Right renal cortex interstitium (tissue), 3 donors: ENCODE measurements at regions not wholly inside any gene's neighbourhood (a gene's known extent, or its start where the extent isn't known, plus 50 kb on each side); places are given as distances from the start of the nearest gene placed in this dataset.

Experiments used
- DNase-seq, 3 donors: peaks; one replicate each; pipeline ENCODE4 v3.0.0-alpha.2; 2013; ENCODE audit warnings: low read depth in 3 of 3, low spot score in 2 of 3

- DNase-seq = no peak
Observed at GRCh38 chr2:22600999-22601398, 784.0 kb upstream of the KLHL29 start.

- peak; percentile 9 to 27 (median 19) for DNase-seq
Observed at GRCh38 chr2:22604136-22604535, 780.8 kb upstream of the KLHL29 start.

GRCh38 chr2:22616031-22616430, 768.9 kb upstream of the KLHL29 start:
- DNase-seq = no peak

- DNase-seq = no peak
Observed at GRCh38 chr2:22623620-22624019, 761.4 kb upstream of the KLHL29 start.

GRCh38 chr2:22626621-22627020, 758.4 kb upstream of the KLHL29 start:
- DNase-seq = no peak

GRCh38 chr2:22628221-22628620, 756.8 kb upstream of the KLHL29 start:
- no peak for DNase-seq

- DNase-seq = no peak
Observed at GRCh38 chr2:22628906-22629305, 756.1 kb upstream of the KLHL29 start.

- no peak for DNase-seq
Observed at GRCh38 chr2:22634167-22634566, 750.8 kb upstream of the KLHL29 start.

GRCh38 chr2:22656426-22656825, 728.6 kb upstream of the KLHL29 start:
- no peak for DNase-seq

- no peak for DNase-seq
Observed at GRCh38 chr2:22673529-22673928, 711.5 kb upstream of the KLHL29 start.

GRCh38 chr2:22683914-22684313, 701.1 kb upstream of the KLHL29 start:
- no peak for DNase-seq

GRCh38 chr2:22690096-22690495, 694.9 kb upstream of the KLHL29 start:
- no peak for DNase-seq

GRCh38 chr2:22691666-22692065, 693.3 kb upstream of the KLHL29 start:
- DNase-seq = no peak

GRCh38 chr2:22692746-22693145, 692.2 kb upstream of the KLHL29 start:
- no peak for DNase-seq

- DNase-seq = no peak
Observed at GRCh38 chr2:22694300-22694699, 690.7 kb upstream of the KLHL29 start.

GRCh38 chr2:22694856-22695255, 690.1 kb upstream of the KLHL29 start:
- no peak for DNase-seq

GRCh38 chr2:22697054-22697788, 687.8 kb upstream of the KLHL29 start:
- no peak for DNase-seq

GRCh38 chr2:22701561-22702160, 683.3 kb upstream of the KLHL29 start:
- no peak for DNase-seq

GRCh38 chr2:22703286-22703920, 681.6 kb upstream of the KLHL29 start:
- no peak for DNase-seq

- no peak for DNase-seq
Observed at GRCh38 chr2:22719396-22719795, 665.6 kb upstream of the KLHL29 start.

GRCh38 chr2:22729466-22729865, 655.5 kb upstream of the KLHL29 start:
- DNase-seq = no peak

- DNase-seq = no peak
Observed at GRCh38 chr2:22734373-22735045, 650.5 kb upstream of the KLHL29 start.
